LHCN-M2 (cell line): ENCODE measurements at regions not wholly inside any gene's neighbourhood (a gene's known extent, or its start where the extent isn't known, plus 50 kb on each side); places are given as distances from the start of the nearest gene placed in this dataset.

Experiments used
- DNase-seq: peaks from one replicate; pipeline ENCODE4 v3.0.0-alpha.2; 2012; ENCODE audit warnings: low read depth

DNA sequence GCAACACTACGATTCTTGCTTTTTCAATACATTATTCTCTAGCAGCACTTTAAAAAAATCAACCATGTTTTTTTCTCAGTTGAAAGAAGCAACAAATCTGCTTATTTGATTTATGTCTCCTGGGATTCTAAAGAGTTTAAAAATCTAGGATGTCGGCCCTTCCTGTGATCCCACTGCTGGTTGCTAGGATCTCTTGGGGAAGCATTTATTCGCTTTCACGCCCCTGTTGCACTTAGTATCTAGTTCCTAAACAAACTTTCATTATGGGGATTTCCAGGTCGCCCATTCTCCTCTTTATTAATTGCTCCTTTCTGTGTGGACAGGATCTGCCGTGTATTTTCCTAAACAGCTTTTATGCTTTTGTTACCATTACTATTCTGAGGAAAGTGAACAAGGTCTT is 313.5 kb downstream of the AGTPBP1 start:
- DNase-seq = no peak

DNA sequence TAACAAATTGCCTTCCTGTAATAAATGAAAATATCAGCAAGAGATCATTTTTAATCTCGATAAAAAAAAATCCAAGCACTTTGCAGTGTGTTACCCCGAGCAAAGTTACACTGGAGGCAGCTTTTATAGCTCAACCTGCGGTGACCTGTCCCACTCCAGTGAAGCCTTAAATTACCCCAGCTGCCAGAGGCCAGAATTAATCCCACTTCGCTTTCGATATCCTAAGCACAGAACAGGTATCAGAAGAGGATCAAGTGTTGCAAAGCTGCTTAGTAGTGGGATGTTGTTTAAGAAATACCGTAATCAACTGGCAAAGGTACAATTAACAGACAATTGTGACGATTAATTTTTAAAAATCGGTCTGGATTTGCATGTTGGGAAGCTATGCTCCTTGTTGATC is 314.0 kb downstream of the AGTPBP1 start:
- no peak for DNase-seq

DNA sequence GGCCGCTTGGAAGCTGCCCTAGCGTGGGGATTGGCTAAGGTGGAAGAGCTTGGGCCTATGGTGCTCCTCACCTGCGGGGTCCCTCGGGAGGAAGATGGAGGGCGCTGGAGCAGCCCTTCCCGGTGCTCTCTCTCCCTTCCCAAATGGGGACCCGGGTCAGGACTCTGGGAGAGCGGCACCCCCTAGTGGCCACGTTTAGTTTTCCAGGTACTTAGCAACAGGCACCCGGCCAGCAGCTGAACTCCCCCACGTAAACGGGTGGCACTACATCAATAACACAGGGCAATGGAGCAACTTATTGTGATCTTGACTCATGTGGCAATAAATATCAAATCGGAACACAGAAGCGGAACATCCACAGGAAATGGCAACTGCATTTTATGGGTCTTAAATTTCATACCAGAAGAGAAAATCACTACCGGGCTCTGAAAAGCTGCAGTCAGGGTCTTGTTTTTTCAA is 316.6 kb downstream of the AGTPBP1 start:
- DNase-seq = peak; percentile 10

DNA sequence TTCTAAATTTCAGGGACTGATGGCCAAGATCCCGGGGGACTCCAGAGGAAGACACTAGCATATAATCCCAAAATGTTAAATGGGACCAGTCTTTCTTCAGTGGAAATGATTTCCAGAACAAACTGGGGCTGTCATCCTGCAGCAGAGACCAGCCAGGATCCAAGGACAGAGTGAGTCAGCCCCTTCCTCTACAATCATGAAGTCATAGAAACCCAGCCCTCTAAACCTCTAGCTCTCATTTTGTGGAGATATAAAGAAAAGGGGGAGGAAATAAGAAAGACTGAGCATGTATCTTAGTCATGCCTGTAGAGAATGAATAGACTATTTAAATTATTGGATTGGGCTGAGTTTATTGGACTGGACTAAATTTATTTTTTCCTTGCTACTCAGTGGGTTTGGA is 318.3 kb downstream of the AGTPBP1 start:
- DNase-seq = no peak

DNA sequence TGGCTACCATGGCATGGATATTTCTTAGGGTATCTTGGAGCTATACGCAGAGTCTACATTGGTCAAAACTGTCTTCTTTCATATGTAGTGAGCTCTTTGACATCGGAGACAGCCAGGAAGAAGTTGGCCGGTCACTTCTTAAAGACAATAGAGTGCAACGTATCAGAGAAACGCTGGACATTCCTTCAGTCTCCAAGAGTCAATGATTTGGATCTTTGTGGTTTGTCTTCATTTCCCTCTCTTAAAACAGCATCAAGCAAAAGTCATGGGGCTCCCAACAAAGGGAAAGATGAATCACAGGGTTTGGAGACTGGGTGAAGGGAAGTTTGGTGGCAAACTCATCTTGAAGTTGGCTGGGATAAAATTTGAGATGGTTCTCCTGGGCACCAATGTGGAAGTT is 320.1 kb downstream of the AGTPBP1 start:
- no peak for DNase-seq

DNA sequence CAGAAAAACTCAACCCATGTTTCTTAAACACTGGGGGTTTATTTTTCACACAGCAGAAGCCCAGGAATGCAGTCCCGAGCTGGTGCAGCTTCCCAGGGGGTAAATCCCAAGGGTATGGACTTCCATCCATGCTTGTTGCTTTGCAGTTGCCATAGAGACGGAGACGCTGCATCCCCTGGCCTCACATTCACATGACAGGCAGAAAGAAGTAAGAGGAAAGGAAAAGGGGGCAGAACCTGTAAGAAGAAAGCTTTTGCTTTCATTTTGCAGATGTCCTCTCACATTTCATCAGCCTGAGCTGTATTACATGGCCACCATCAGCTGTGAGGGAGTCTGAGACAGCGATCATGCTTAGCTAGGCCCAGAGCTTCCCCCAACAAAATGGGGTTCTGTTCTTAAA is 321.0 kb downstream of the AGTPBP1 start:
- no peak for DNase-seq

DNA sequence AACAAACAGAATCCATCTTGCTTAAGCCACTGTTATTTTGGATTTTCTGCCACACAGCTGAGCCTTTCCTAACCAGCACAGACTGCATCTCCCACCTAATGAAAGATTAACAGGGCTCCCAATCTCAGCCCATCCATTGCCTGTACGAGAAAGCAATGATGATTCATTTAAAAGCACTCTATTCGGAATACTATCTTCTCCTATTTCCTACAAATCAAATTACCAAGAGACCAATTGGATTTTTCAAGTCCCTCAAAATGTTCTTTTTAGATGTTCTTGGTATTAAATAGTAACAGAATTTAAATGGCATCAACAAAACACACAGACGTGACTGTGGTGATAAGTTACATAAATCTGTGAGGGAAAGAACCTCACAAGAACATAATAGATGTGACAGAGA is 324.1 kb downstream of the AGTPBP1 start:
- no peak for DNase-seq

DNA sequence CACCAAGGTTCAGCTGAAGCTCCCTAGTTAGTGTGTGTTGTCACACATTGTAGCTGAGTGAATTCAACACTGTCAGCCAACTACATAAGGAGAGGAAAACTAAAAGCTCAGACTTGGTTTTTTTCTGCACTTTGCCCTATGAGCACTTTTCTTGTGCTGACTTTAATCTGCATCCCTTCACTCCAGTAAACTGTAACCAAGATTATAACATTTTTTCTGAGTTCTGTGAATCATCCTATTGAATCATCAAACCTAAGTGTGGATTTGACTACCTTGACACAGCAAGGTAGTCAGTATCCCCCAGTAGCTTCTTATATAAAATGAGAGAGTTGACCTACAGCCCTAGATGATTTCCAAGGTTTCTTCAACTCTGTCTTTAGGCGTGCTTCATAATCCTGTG is 325.0 kb downstream of the AGTPBP1 start:
- no peak for DNase-seq

DNA sequence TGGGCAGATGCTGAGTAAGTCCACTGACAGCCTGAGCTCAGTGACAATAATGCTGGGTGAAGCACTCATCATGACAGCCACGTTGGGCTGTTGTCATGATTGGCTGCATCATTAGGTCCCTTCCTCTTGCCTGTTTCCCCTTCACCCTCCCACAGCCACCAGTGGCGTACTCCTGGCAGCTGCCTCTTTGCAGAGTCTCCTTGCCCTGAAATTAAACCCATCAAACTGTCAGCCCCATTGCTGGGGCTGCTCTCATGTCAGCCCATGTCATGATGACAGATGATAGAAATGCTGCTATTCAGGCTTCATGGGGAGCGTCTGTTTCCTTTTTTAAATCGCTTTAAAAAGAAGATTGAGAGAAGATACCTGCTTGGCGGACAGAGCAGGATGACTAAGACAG is 327.4 kb downstream of the AGTPBP1 start:
- no peak for DNase-seq

DNA sequence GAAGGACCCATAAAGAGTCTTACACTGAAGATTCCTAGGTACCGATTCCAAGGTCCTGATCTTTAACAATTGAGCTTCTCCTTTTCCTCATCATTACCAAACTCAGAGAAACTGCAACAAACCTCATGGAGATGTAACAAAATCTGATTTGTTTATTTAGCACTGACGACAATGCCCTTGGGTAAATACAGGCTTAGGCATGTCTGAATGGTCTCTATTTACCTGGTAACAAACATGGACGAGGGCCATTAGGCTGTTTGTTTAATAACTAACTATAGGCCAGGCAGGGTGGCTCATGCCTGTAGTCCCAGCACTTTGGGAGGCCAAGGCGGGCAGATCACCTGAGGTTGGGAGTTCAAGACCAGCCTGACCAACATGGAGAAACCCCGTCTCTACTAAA is 333.3 kb downstream of the AGTPBP1 start:
- no peak for DNase-seq

DNA sequence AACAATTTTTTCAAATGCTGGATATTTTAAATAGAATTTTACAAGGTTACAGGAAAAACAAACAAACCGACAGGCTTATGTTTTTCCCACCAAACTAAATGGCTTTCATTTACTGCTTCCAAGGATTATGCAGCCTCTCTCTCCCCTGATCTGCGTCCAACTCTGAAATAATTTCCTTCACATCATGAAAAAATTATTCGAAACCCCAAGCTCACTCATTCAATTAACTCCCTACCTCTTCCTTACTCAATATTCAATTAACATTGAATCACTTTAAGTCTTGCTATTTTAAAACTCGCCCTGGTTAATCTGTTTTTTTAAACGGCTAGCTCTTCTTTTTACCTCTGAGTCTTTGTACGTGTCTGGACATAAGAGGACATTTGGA is 336.2 kb downstream of the AGTPBP1 start:
- DNase-seq = no peak

DNA sequence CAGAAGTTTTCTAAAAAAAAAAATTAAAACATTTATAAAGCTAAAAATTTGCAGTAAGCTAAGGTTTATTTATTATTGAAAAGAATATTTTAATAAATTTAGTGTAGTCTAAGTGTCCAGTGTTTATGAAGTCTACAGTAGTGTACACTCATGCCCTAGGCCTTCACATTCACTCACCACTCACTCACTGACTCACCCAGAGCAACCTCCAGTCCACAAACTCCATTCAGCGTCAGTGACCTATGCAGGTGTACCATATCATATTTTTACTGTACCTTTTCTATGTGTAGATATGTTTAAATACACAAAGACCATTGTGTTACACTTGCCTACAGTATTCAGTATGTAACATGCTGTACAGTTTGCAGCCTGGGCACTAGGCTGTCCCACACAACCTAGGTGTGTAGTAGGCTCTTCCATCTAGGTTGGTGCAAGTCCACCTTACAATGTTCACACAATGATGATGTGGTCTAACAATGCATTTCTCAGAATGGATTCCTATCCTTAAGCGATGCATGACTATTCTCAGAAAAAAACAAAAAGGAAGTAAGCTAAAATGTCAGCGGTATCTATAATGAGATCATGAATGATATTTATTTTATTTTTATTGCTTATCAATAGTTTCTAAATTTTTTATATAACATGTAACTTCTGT is 336.7 kb downstream of the AGTPBP1 start:
- DNase-seq = no peak

DNA sequence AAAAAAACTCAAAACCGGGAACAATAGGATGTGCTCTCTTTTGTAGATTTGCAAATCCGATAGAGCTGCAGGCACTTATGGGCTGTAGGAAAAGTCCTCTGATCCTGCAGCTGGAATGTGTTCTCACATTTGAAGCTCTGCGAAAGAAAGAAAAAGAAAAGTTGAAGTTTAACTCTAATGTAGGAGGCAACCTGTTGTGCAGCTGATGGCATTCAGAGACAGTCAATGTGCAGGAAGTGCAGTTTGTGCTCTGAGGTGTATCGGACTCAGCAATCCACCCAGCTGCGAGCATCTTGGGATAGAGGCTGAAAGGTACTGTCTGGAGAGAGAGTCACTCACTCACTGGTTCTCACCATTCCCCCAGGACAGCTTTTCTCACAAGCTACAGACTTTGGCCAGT is 339.2 kb downstream of the AGTPBP1 start:
- no peak for DNase-seq

DNA sequence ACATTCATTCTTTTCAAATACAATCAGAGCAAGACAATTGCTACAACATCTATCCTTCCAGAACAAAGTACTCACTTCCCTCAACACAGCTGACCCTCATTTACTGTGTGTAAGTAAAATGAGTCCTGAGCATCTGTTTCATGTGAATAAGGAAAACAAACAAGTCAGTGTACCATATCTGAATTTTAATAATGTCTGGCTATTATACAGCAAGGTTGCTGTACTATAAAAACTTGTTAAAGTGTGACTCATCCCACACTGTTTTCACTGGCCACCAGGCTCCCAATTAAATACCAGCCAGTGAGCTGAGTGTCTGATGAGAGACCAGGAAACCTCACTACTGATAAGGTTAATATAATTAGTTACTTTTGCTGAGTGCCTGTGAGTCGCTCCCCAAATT is 339.8 kb downstream of the AGTPBP1 start:
- DNase-seq = no peak

DNA sequence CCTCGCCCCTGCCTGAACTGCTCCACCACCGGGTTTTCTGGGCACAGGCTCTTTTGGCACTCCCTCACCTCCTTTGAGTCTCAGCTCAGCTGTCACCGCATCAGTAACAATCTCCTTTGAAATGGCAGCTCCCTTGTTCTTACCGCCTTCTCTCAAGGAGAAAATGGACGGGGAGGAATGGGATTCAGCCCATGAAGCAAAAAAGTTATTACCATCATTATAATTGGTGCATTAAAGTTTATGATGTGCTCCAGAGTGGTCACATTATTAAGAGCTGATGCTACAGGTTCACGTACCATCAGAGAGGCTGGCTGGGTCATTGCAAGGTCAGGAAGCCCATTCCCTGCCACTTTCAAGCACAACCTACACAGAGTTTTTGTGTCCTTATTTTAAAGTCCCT is 344.7 kb downstream of the AGTPBP1 start:
- DNase-seq = no peak

DNA sequence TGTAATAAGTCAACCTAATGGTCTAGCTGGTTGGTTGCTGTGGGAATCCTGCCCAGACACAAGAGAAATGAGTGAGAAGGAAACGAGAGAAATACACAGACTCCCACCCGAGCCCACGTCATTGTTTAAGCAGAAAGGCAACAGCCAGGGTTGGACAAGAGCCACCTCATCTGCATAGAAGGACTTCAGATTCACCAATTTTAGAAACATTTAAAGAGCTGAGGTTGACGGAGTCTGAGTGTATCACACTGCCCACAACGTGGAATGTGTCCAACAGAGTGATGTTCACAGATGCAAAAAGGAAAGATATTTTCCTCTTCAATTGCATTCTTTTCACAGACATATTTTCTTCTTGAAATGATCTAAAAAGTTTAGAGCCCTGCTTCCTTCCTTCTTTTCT is 349.5 kb downstream of the AGTPBP1 start:
- no peak for DNase-seq

DNA sequence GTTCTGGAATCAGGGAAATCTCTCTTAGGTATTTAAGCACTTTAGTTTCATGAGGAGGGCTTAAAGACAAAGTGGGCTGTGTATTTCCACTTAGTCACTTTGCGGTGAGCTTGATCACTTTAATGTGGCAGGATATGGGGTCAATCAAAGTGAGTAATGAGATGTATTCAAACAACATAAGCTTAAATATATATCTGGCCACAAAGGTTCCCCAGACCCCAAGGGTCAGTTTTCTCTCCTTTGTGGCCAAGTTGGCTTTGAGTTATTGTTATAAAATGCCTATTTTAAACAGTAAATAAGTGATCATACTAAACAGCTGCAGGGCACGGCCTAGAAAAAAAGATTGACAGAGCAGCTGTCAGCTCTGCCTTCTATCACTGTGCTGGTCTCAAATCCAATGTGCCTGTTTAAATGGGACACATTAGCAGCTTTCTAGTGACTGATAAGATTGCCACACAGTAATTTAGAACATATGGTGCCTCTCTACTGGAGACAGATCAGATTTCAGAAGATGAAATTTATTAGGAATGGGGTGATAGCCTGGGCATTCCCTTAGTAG is 363.9 kb downstream of the AGTPBP1 start:
- peak; percentile 70 for DNase-seq

DNA sequence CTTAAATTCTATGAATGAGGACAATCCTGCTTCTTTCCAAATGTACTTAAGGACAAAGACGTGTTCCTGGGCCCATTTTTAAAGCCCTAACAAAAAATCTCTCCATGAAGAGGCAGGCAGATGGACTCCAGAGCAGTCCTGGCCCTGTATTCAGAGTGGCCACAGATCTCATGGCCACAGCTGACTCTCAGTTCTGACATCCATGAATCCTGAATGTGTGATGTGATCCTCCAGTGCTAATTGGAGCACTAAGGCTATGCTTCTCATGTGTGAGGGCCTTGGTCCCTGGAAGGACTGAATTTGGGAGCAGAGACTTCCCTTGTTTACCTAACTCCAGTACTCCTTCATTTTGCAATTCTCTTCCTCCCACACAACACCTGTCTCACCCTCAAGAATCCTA is 373.0 kb downstream of the AGTPBP1 start:
- DNase-seq = no peak

DNA sequence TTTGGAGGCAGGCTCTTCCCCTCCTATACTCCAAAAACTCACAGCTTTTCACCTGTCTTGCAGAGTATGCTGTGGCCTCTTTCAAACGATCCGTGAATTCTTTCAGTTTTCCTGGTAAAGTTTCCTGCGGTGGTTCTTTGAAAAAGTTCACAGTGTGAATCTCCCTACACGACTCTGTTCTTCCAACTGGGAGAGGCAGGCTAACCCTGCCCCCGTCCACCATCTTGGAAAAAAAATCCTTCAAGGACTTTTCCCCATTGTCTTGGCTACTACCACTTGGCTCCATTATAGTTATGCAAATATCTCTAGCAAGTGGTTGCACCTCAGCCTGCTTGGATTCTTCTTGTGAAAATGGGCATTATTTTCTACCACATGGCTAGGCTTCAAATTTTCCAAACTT is 382.6 kb downstream of the AGTPBP1 start:
- DNase-seq = no peak

DNA sequence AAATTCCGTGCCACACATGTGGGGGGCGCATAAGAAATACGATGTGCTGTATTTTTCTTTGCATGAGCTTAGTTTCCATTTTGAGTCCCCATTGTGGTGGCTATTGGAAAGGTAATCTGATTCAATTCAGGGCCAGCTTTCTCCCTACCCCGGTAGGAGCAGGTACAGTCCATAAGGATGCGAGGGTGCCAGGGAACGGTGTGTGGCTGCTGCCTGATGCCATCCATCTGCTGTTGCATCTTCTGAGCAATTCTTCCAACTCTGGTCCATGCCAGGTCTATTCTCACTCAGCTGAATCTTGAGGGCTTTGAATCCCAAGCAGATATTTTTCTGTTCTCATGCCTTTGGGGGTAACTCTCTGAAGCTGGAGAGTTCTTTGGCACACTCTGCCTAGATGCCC is 392.7 kb downstream of the AGTPBP1 start:
- no peak for DNase-seq

DNA sequence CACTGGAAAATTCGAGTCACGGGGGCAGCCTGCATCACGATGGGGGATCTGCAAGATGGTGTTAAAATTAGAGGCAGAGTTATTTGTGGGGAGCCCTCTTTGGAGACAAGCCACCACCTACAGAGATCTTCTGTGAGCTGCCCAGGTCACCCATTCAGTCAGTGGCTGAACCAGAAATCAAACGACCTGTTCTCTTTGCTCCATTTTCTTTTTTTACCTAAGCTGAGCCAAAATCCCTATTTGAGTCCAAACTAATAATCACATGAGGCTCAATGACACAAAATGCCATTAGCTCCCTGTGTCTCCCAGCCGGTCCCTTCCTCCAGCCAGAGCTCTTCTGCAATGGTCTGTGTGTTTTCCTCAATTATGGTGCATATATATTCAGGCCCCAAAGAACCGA is 394.2 kb downstream of the AGTPBP1 start:
- DNase-seq = no peak

DNA sequence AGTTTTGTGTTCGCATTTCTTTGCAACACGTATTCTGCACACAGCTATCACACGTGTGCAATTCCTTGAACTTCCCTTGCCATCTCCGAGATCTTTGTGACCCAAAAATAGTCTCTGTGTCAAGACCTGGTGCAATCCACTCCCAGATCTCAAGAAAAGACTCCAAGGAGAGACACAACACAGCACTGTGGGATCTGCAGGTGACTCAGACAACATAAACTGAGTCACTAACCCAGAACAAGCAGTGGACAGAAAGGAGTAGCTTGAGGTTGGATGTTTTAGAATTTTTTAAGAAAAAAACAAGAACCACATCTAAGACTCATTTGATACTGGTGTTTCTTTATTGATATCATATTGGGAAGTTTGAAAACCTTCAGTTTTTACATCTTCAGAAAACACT is 396.9 kb downstream of the AGTPBP1 start:
- DNase-seq = no peak

DNA sequence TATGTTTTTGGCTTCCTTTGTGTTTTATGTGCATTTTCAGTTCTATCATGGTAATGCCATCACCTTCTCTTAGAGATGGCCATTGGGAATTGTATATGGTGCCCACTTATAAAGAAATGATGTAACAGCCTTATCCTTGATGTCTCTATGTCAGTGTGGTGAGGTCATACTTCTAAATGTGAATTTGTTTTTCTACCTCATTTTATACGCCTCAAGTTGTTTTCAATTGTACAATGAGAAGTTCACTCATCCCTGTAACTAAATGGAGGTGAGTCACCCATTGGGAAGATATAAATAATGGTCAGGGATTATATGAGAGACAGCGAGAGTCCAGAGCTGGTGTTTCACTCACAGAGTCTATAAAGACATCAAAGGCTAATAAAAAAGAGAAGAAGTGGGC is 402.4 kb downstream of the AGTPBP1 start:
- no peak for DNase-seq

DNA sequence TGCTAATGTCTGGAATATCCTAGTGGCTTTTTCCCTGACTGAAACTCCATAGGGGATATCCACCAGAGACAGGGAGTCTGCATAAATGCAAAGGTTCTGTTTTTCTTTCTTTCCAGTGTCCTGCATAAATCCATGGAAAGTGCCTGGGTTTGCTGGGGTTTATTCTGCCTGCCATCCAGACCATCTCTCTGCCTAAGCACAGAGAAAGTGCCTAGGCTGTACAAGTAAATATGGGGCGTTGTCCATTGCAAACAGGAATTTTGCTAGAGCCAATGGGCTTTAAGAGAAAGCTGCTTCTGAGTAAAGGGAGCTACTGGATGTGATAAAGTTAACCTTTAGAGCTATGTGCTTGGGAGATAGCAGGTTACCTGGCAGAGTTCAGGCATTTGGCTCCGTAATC is 407.5 kb downstream of the AGTPBP1 start:
- no peak for DNase-seq
